Vagina (tissue), 2 donors: ENCODE measurements at regions not wholly inside any gene's neighbourhood (a gene's known extent, or its start where the extent isn't known, plus 50 kb on each side); places are given as distances from the start of the nearest gene placed in this dataset.

Experiments
- CTCF ChIP-seq, 3 experiments: fragments of 450-650 bp in 2 of 3; fragments of 200-600 bp in 1 of 3; sonication (generic) in 1 of 3; IDR thresholded peaks; one replicate each; pipeline ENCODE4 v1.5.1; 2017 to 2019; ENCODE audit warnings: antibody characterized with exemption in 3 of 3, mild to moderate bottlenecking in 2 of 3, moderate library complexity in 2 of 3
- POLR2A ChIP-seq, 2 donors: fragments of 450-650 bp; IDR thresholded peaks; one replicate each; pipeline ENCODE4 v1.6.1; 2017; ENCODE audit warnings: antibody characterized with exemption in 2 of 2, mild to moderate bottlenecking in 2 of 2, moderate library complexity in 2 of 2
- POLR2AphosphoS5 ChIP-seq, 2 donors: sonication (generic); formaldehyde crosslinking; IDR thresholded peaks; one replicate each; pipeline ENCODE4 v1.9.0; 2017; ENCODE audit warnings: antibody characterized with exemption in 2 of 2, mild to moderate bottlenecking in 2 of 2, low read depth in 1 of 2; ENCODE audit not compliant: insufficient read depth in 1 of 2

GRCh38 chr1:194535369-194535768 is 1349.0 kb upstream of the B3GALT2 start:
- TF ChIP-seq CTCF (IDR thresholded peaks at IDR 0.05) (no peak), POLR2AphosphoS5 (IDR thresholded peaks at IDR 0.05; ENCODE audit: insufficient read depth in 1 of 2, low read depth in 1 of 2) (no peak), POLR2A (IDR thresholded peaks at IDR 0.05) (no peak)
